Pancreas (tissue), 10 donors: ENCODE measurements at regions not wholly inside any gene's neighbourhood (a gene's known extent, or its start where the extent isn't known, plus 50 kb on each side); places are given as distances from the start of the nearest gene placed in this dataset.
A peak's percentile ranks its signal among the peaks of the same experiment; 100 is the strongest.

Experiments used
- ATAC-seq, 4 donors: fragments of 200-7000 bp; cut with Tn5 transposase; one replicate each; pipeline versions ENCODE4 v1.8.0 to v1.9.1; 2020; ENCODE audit warnings: mild to moderate bottlenecking in 4 of 4, moderate library complexity in 4 of 4
- DNase-seq, 6 donors: peaks; one replicate each; pipeline ENCODE4 v3.0.0-alpha.2; 2020
- FAIRE-seq: peaks from 2 replicates; lab custom pipeline; 2012; peaks lifted over from hg19 to GRCh38; lab: Jason Lieb, UNC
- H3K27ac ChIP-seq, 4 donors: fragments of 200-600 bp; sonication (generic); 1 replicate in 3 of 4; 2 replicates in 1 of 4; pipeline versions ENCODE4 v1.5.0 to v1.8.0; 2020
- H3K27me3 ChIP-seq, 4 donors: fragments of 200-600 bp; one replicate each; pipeline ENCODE4 v1.8.0; 2021
- H3K36me3 ChIP-seq, 3 donors: fragments of 200-600 bp; sonication (generic) in 1 of 3; one replicate each; pipeline versions ENCODE4 v1.5.0 to v1.8.0; 2020 to 2021
- H3K4me1 ChIP-seq, 3 donors: fragments of 200-600 bp; one replicate each; pipeline ENCODE4 v1.8.0; 2021
- H3K4me3 ChIP-seq, 4 donors: fragments of 200-600 bp; sonication (generic) in 2 of 4; one replicate each; pipeline versions ENCODE4 v1.5.0 to v1.8.0; 2020 to 2021
- H3K9me3 ChIP-seq, 4 donors: fragments of 200-600 bp; one replicate each; pipeline ENCODE4 v1.8.0; 2021
- CTCF ChIP-seq, 4 donors: fragments of 200-600 bp; sonication (generic) in 3 of 4; IDR thresholded peaks; one replicate each; pipeline versions ENCODE4 v1.5.0 to v1.8.0; 2021; ENCODE audit warnings: antibody characterized with exemption in 4 of 4
- WGBS, 2 donors: extraction: QIAGEN DNeasy Blood & Tissue Kit; methylation state at CpG; one replicate each; pipeline ENCODE4 v1.1.7; 2013; 5-methylcytosine and 5-hydroxymethylcytosine counted together
- intact Hi-C, 3 donors: fragments of 100-400 bp; cut with DNase I; formaldehyde crosslinking; loops; one replicate each; pipeline versions ENCODE4 v1.11.1 to v1.14.2; 2022
- donor health status: healthy with polysubstance abuse.
- donor health status: DM: no; HTN: no; CAD: no; lungs with moderate emphysema.
- donor health status: DM: no; HTN: no; CAD: no.
- donor health status: control.
- donor health status: control.
- donor health status: Bipolar disorder and iron deficiency.
- donor health status: DM: yes; HTN: yes; CAD: no.
- donor health status: DM: no; HTN: no; CAD: no.
- donor health status: DM: no; HTN: no; CAD: no.
- donor health status: DM: yes; HTN: yes; CAD: no.

GRCh38 chr9:30382271-30382670 is 2002.2 kb upstream of the ACO1 start:
- intact Hi-C loops, result no loop called here
- Histone ChIP-seq H3K4me3 (no peak overlapping the region), H3K36me3 (no peaks in the 10 kb centered on the region), H3K9me3 (no peaks in the 10 kb centered on the region), H3K4me1 (no peaks in the 10 kb centered on the region), H3K27me3 (no peaks in the 10 kb centered on the region), H3K27ac (no peak overlapping the region)
- no peak for ATAC-seq
- FAIRE-seq, result no peak
- 41 to 62% methylated on average over 2 of the region's 2 CpGs for WGBS, 2 donors
- DNase-seq, result no peak
- TF ChIP-seq CTCF (IDR thresholded peaks at IDR 0.05), result no peak

- 35 to 48% methylated on average over 3 of the region's 3 CpGs for WGBS, 2 donors
- intact Hi-C loops, result no loop called here
- H3K27ac ChIP-seq, result no peak overlapping the region
- DNase-seq, result no peak
- no peak for TF ChIP-seq CTCF (IDR thresholded peaks at IDR 0.05)
- H3K9me3 ChIP-seq, result peaks cover 0 to 3% (median 0%) of the 10 kb centered on the region in 4 donors
- H3K36me3 ChIP-seq, result no peaks in the 10 kb centered on the region
- no peaks in the 10 kb centered on the region for H3K27me3 ChIP-seq
- FAIRE-seq, result no peak
- no peak overlapping the region for H3K4me3 ChIP-seq
- H3K4me1 ChIP-seq, result no peaks in the 10 kb centered on the region
- ATAC-seq, result no peak
These were observed 1974.2 kb upstream of the ACO1 start for GRCh38 chr9:30410273-30410672.

GRCh38 chr9:30411571-30411970 is 1972.9 kb upstream of the ACO1 start:
- DNase-seq (peak in 2 of 6 donors; percentile 8 to 24), ATAC-seq (no peak), FAIRE-seq (no peak)
- 55 to 71% methylated on average over 5 of the region's 5 CpGs for WGBS, 2 donors
- peaks cover 0 to 3% (median 0%) of the 10 kb centered on the region in 4 donors for H3K9me3 ChIP-seq
- H3K27me3 ChIP-seq, result no peaks in the 10 kb centered on the region
- H3K27ac ChIP-seq, result no peak overlapping the region
- no peak overlapping the region for H3K4me3 ChIP-seq
- TF ChIP-seq CTCF (IDR thresholded peaks at IDR 0.05), result no peak
- intact Hi-C loops, result no loop called here
- no peaks in the 10 kb centered on the region for H3K36me3 ChIP-seq
- no peaks in the 10 kb centered on the region for H3K4me1 ChIP-seq

GRCh38 chr9:30459156-30459555 is 1925.3 kb upstream of the ACO1 start:
- 48 to 50% methylated on average over 2 of the region's 2 CpGs for WGBS, 2 donors
- H3K27ac ChIP-seq, result no peak overlapping the region
- H3K4me3 ChIP-seq, result no peak overlapping the region
- H3K4me1 ChIP-seq, result no peaks in the 10 kb centered on the region
- TF ChIP-seq CTCF (IDR thresholded peaks at IDR 0.05), result no peak
- no peaks in the 10 kb centered on the region for H3K9me3 ChIP-seq
- intact Hi-C loops, result no loop called here
- H3K27me3 ChIP-seq, result no peaks in the 10 kb centered on the region
- H3K36me3 ChIP-seq, result no peaks in the 10 kb centered on the region
- ATAC-seq (no peak), DNase-seq (no peak), FAIRE-seq (no peak)

GRCh38 chr9:30476826-30477225 is 1907.6 kb upstream of the ACO1 start:
- ATAC-seq (no peak), FAIRE-seq (no peak), DNase-seq (no peak)
- H3K27ac ChIP-seq, result no peak overlapping the region
- H3K9me3 ChIP-seq, result no peaks in the 10 kb centered on the region
- no peaks in the 10 kb centered on the region for H3K27me3 ChIP-seq
- no peak overlapping the region for H3K4me3 ChIP-seq
- H3K36me3 ChIP-seq, result no peaks in the 10 kb centered on the region
- TF ChIP-seq CTCF (IDR thresholded peaks at IDR 0.05), result no peak
- H3K4me1 ChIP-seq, result no peaks in the 10 kb centered on the region
- intact Hi-C loops, result no loop called here
- WGBS, 2 donors, result 65 to 78% methylated on average over 4 of the region's 4 CpGs
